Sigmoid colon (tissue), 4 donors: ENCODE measurements at regions not wholly inside any gene's neighbourhood (a gene's known extent, or its start where the extent isn't known, plus 50 kb on each side); places are given as distances from the start of the nearest gene placed in this dataset.

ENCODE experiments used
- CTCF ChIP-seq, 4 experiments: fragments of 450-650 bp in 3 of 4; fragments of 200-600 bp in 1 of 4; IDR thresholded peaks; one replicate each; pipeline ENCODE4 v1.5.1; 2016 to 2019; ENCODE audit warnings: antibody characterized with exemption in 4 of 4, mild to moderate bottlenecking in 3 of 4, moderate library complexity in 2 of 4
- POLR2A ChIP-seq, 2 donors: fragments of 450-650 bp; IDR thresholded peaks; one replicate each; pipeline ENCODE4 v1.6.1; 2016; ENCODE audit warnings: antibody characterized with exemption in 2 of 2, mild to moderate bottlenecking in 2 of 2, moderate library complexity in 2 of 2
- POLR2AphosphoS5 ChIP-seq, 4 donors: sonication (generic); formaldehyde crosslinking; IDR thresholded peaks; one replicate each; pipeline ENCODE4 v1.6.1; 2017; ENCODE audit warnings: antibody characterized with exemption in 4 of 4

- TF ChIP-seq CTCF (IDR thresholded peaks at IDR 0.05) (no peak), POLR2AphosphoS5 (IDR thresholded peaks at IDR 0.05) (no peak), POLR2A (IDR thresholded peaks at IDR 0.05) (no peak)
Measured at GRCh38 chr3:94564247-94564646, 501.4 kb downstream of the NSUN3 start.
